ENCODE measurements at regions not wholly inside any gene's neighbourhood (a gene's known extent, or its start where the extent isn't known, plus 50 kb on each side); places are given as distances from the start of the nearest gene placed in this dataset.

DNA sequence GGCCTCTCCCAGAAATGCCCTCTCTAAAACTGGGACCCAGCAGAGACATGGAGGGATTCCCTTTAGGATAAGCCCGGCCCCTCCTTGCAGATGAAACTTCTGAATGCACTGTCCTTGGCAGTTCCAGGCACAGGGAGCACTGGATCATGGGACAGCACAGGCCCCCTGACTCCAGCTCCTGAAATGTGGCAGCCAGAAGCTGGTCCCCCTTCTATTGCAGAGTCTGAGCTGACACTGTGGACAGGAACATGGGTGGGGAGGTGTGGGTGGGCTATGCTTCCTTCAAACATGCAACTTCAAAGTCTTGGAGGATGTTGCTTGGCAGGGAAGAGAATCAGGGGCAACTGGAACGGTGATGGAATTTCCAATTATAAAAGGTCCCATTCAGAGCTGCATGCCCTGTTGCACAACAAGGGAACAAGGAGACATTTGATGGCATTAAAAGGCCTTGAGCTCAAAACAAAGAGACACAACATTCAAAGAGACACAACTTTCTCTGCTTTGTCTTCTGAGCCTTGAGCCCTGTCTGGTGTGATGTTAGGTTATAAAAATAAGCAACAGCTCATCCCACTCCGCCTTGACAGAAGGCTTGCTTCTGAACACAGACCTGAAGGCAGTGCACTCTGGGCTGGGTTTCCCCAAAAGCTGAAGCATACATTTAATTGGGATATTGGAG is 239.0 kb downstream of the OSR1 start:
- ATAC-seq (peak; percentile 39), FAIRE-seq (no peak), DNase-seq (ENCODE audit: low spot score) (peak; percentile 66)
- Histone ChIP-seq H3K36me3 (replicated peaks in 1 of 2; ENCODE audit: control insufficient read depth in 1 of 2, insufficient read depth in 2 of 2, low read length in 2 of 2) (no peaks in the 10 kb centered on the region), H3K79me2 (ENCODE audit: insufficient read depth, low read length) (no peaks in the 10 kb centered on the region), H3K27ac (ENCODE audit: extremely low read length, insufficient read depth, low read length) (no peak overlapping the region), H3K4me2 (ENCODE audit: low read depth, low read length) (no peak overlapping the region), H3K4me1 (ENCODE audit: insufficient read depth, low read length) (peaks cover 27% of the 10 kb centered on the region), H3K27me3 (ENCODE audit: control insufficient read depth in 1 of 2, insufficient read depth in 2 of 2, low read length in 2 of 2) (no peaks in the 10 kb centered on the region), H3K9me3 (ENCODE audit: low read length) (no peaks in the 10 kb centered on the region), H3K4me3 (replicated peaks in 1 of 3; ENCODE audit: insufficient read depth in 1 of 3, low read depth in 2 of 3, low read length in 3 of 3) (no peak overlapping the region), H3K9ac (ENCODE audit: insufficient read depth, low read depth, low read length) (no peak overlapping the region), H2AFZ (ENCODE audit: low read length) (no peak overlapping the region), H4K20me1 (ENCODE audit: insufficient read depth, low read length) (no peaks in the 10 kb centered on the region)
- 11% methylated on average over 3 of the region's 3 CpGs for WGBS (ENCODE audit: low lambda C conversion rate)
- BruUV-seq (replicated peaks) = no TSS peak
- ChIA-PET CTCF (ENCODE audit: low intra/inter-chr PET ratio, low total read pairs) (no interaction called here), POLR2A (no interaction called here)
- intact Hi-C loops (cut with micrococcal nuclease; ENCODE audit: unreplicated experiment) (loop anchor here (5.0 to 10.0 kb wide), 2 partner anchors 97 to 245 kb away; no protein-coding TSS in a partner anchor), in situ Hi-C loops (cut with HindIII; ENCODE audit: extremely low pct_ligation_motif_present, low pct_unique_long_range_greater_than_20kb) (no loop called here)
- TF ChIP-seq SIX4 (CRISPR knock-in tag; IDR thresholded peaks at IDR 0.05) (no peak), RCOR2 (CRISPR knock-in tag; IDR thresholded peaks at IDR 0.05) (0 out of 2 replicates have a peak, but pooled peaks have one; percentile 16), GATAD2A (CRISPR knock-in tag; IDR thresholded peaks at IDR 0.05) (0 out of 2 replicates have a peak, but pooled peaks have one; percentile 36), CEBPB (IDR thresholded peaks at IDR 0.05; ENCODE audit: borderline replicate concordance, low read depth, low read length) (peak; percentile 87), ZNF772 (CRISPR knock-in tag; IDR thresholded peaks at IDR 0.05) (no peak), ZNF431 (CRISPR knock-in tag; IDR thresholded peaks at IDR 0.05; ENCODE audit: borderline replicate concordance, low read depth) (no peak), PHF21A (CRISPR knock-in tag; IDR thresholded peaks at IDR 0.05) (0 out of 2 replicates have a peak, but pooled peaks have one; percentile 22), ZNF354B (CRISPR knock-in tag; IDR thresholded peaks at IDR 0.05) (no peak), ELF3 (CRISPR knock-in tag; IDR thresholded peaks at IDR 0.05) (no peak), ZNF629 (CRISPR knock-in tag; conservative IDR thresholded peaks at IDR 0.05) (no peak), CENPX (CRISPR knock-in tag; IDR thresholded peaks at IDR 0.05) (no peak)
- TF ChIP-seq, protein P1, sequence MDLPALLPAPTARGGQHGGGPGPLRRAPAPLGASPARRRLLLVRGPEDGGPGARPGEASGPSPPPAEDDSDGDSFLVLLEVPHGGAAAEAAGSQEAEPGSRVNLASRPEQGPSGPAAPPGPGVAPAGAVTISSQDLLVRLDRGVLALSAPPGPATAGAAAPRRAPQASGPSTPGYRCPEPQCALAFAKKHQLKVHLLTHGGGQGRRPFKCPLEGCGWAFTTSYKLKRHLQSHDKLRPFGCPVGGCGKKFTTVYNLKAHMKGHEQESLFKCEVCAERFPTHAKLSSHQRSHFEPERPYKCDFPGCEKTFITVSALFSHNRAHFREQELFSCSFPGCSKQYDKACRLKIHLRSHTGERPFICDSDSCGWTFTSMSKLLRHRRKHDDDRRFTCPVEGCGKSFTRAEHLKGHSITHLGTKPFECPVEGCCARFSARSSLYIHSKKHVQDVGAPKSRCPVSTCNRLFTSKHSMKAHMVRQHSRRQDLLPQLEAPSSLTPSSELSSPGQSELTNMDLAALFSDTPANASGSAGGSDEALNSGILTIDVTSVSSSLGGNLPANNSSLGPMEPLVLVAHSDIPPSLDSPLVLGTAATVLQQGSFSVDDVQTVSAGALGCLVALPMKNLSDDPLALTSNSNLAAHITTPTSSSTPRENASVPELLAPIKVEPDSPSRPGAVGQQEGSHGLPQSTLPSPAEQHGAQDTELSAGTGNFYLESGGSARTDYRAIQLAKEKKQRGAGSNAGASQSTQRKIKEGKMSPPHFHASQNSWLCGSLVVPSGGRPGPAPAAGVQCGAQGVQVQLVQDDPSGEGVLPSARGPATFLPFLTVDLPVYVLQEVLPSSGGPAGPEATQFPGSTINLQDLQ (CRISPR knock-in tag; IDR thresholded peaks at IDR 0.05) = no peak
- TF ChIP-seq, protein P2, sequence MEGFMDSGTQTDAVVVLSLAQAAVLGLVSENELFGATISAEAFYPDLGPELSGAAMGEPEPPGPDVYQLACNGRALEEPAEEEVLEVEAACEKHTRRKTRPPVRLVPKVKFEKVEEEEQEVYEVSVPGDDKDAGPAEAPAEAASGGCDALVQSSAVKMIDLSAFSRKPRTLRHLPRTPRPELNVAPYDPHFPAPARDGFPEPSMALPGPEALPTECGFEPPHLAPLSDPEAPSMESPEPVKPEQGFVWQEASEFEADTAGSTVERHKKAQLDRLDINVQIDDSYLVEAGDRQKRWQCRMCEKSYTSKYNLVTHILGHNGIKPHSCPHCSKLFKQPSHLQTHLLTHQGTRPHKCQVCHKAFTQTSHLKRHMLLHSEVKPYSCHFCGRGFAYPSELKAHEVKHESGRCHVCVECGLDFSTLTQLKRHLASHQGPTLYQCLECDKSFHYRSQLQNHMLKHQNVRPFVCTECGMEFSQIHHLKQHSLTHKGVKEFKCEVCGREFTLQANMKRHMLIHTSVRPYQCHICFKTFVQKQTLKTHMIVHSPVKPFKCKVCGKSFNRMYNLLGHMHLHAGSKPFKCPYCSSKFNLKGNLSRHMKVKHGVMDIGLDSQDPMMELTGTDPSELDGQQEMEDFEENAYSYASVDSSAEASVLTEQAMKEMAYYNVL (CRISPR knock-in tag; IDR thresholded peaks at IDR 0.05; ENCODE audit: borderline replicate concordance) = no peak
- TF ChIP-seq, protein P3, sequence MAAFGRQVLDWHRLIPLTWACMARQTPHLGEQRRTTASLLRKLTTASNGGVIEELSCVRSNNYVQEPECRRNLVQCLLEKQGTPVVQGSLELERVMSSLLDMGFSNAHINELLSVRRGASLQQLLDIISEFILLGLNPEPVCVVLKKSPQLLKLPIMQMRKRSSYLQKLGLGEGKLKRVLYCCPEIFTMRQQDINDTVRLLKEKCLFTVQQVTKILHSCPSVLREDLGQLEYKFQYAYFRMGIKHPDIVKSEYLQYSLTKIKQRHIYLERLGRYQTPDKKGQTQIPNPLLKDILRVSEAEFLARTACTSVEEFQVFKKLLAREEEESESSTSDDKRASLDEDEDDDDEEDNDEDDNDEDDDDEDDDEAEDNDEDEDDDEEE (CRISPR knock-in tag; IDR thresholded peaks at IDR 0.05) = no peak
- TF ChIP-seq, protein P4, sequence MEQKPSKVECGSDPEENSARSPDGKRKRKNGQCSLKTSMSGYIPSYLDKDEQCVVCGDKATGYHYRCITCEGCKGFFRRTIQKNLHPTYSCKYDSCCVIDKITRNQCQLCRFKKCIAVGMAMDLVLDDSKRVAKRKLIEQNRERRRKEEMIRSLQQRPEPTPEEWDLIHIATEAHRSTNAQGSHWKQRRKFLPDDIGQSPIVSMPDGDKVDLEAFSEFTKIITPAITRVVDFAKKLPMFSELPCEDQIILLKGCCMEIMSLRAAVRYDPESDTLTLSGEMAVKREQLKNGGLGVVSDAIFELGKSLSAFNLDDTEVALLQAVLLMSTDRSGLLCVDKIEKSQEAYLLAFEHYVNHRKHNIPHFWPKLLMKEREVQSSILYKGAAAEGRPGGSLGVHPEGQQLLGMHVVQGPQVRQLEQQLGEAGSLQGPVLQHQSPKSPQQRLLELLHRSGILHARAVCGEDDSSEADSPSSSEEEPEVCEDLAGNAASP (CRISPR knock-in tag; IDR thresholded peaks at IDR 0.05; ENCODE audit: borderline replicate concordance) = no peak
